ENCODE measurements at regions not wholly inside any gene's neighbourhood (a gene's known extent, or its start where the extent isn't known, plus 50 kb on each side); places are given as distances from the start of the nearest gene placed in this dataset.

- Mint-ChIP-seq H3K9me3 (no peaks in the 10 kb centered on the region), H3K4me1 (peaks cover 5% of the 10 kb centered on the region), H3K4me3 (no peak overlapping the region), H3K27me3 (ENCODE audit: low read depth, poor library complexity) (peaks cover 4% of the 10 kb centered on the region), H3K36me3 (ENCODE audit: low read depth) (no peaks in the 10 kb centered on the region), H3K27ac (no peak overlapping the region)
- TF ChIP-seq CTCF (IDR thresholded peaks at IDR 0.05) = no peak
- DNase-seq = no peak
Measured at GRCh38 chr14:97625477-97625876, 828.3 kb downstream of the VRK1 start.

- DNase-seq = no peak
- no peak overlapping the region for H3K4me3 Mint-ChIP-seq
- TF ChIP-seq CTCF (IDR thresholded peaks at IDR 0.05) = no peak
- peaks cover 5% of the 10 kb centered on the region for H3K4me1 Mint-ChIP-seq
- no peaks in the 10 kb centered on the region for H3K9me3 Mint-ChIP-seq
- H3K36me3 Mint-ChIP-seq (ENCODE audit: low read depth) = no peaks in the 10 kb centered on the region
- H3K27me3 Mint-ChIP-seq (ENCODE audit: low read depth, poor library complexity) = peaks cover 4% of the 10 kb centered on the region
- H3K27ac Mint-ChIP-seq = no peak overlapping the region
Measured at GRCh38 chr14:97626088-97626487, 828.9 kb downstream of the VRK1 start.

- peaks cover 20% of the 10 kb centered on the region for H3K4me1 Mint-ChIP-seq
- no peaks in the 10 kb centered on the region for H3K36me3 Mint-ChIP-seq (ENCODE audit: low read depth)
- no peak for TF ChIP-seq CTCF (IDR thresholded peaks at IDR 0.05)
- H3K4me3 Mint-ChIP-seq = no peak overlapping the region
- DNase-seq = no peak
- H3K27ac Mint-ChIP-seq = no peak overlapping the region
- no peaks in the 10 kb centered on the region for H3K27me3 Mint-ChIP-seq (ENCODE audit: low read depth, poor library complexity)
- no peaks in the 10 kb centered on the region for H3K9me3 Mint-ChIP-seq
Measured at GRCh38 chr14:97630249-97630648, 833.1 kb downstream of the VRK1 start.

GRCh38 chr14:97633131-97633738, 836.1 kb downstream of the VRK1 start:
- no peak overlapping the region for H3K4me3 Mint-ChIP-seq
- no peaks in the 10 kb centered on the region for H3K36me3 Mint-ChIP-seq (ENCODE audit: low read depth)
- TF ChIP-seq CTCF (IDR thresholded peaks at IDR 0.05) = no peak
- H3K27me3 Mint-ChIP-seq (ENCODE audit: low read depth, poor library complexity) = no peaks in the 10 kb centered on the region
- peaks cover 31% of the 10 kb centered on the region for H3K4me1 Mint-ChIP-seq
- DNase-seq = no peak
- H3K9me3 Mint-ChIP-seq = no peaks in the 10 kb centered on the region
- no peak overlapping the region for H3K27ac Mint-ChIP-seq

GRCh38 chr14:97634751-97635150, 837.6 kb downstream of the VRK1 start:
- H3K4me3 Mint-ChIP-seq = peak overlapping the region; percentile 57
- H3K27ac Mint-ChIP-seq = no peak overlapping the region
- peaks cover 3% of the 10 kb centered on the region for H3K27me3 Mint-ChIP-seq (ENCODE audit: low read depth, poor library complexity)
- TF ChIP-seq CTCF (IDR thresholded peaks at IDR 0.05) = no peak
- no peak for DNase-seq
- no peaks in the 10 kb centered on the region for H3K9me3 Mint-ChIP-seq
- no peaks in the 10 kb centered on the region for H3K36me3 Mint-ChIP-seq (ENCODE audit: low read depth)
- H3K4me1 Mint-ChIP-seq = peaks cover 45% of the 10 kb centered on the region

GRCh38 chr14:97638864-97639263, 841.7 kb downstream of the VRK1 start:
- Mint-ChIP-seq H3K27ac (no peak overlapping the region), H3K27me3 (ENCODE audit: low read depth, poor library complexity) (peaks cover 9% of the 10 kb centered on the region), H3K36me3 (ENCODE audit: low read depth) (no peaks in the 10 kb centered on the region), H3K9me3 (peaks cover 11% of the 10 kb centered on the region), H3K4me1 (peaks cover 58% of the 10 kb centered on the region), H3K4me3 (no peak overlapping the region)
- no peak for DNase-seq
- no peak for TF ChIP-seq CTCF (IDR thresholded peaks at IDR 0.05)

Data from nephron progenitor cell (in vitro differentiated cells).